ENCODE measurements at regions not wholly inside any gene's neighbourhood (a gene's known extent, or its start where the extent isn't known, plus 50 kb on each side); places are given as distances from the start of the nearest gene placed in this dataset.

- no peak for TF ChIP-seq CTCF (conservative IDR thresholded peaks at IDR 0.05)
- Histone ChIP-seq H3K23me2 (ENCODE audit: insufficient read length, low read depth, low read length, poor library complexity, severe bottlenecking) (no peaks in the 10 kb centered on the region), H3K79me2 (ENCODE audit: insufficient read depth, low read length) (no peaks in the 10 kb centered on the region), H3K56ac (ENCODE audit: insufficient read length, low read depth, low read length) (no peak overlapping the region), H3K9ac (ENCODE audit: extremely low read depth, insufficient read length, low read length) (no peak overlapping the region), H2BK5ac (ENCODE audit: insufficient read length, low read length) (no peak overlapping the region), H4K8ac (replicated peaks; ENCODE audit: insufficient read length, low read depth, low read length) (no peak overlapping the region), H3K27me3 (ENCODE audit: insufficient read depth, low read length) (no peaks in the 10 kb centered on the region), H2AK5ac (ENCODE audit: insufficient read length, low read length) (no peak overlapping the region), H2BK20ac (ENCODE audit: low read depth, low read length, poor library complexity, severe bottlenecking) (no peak overlapping the region), H2BK12ac (ENCODE audit: insufficient read length, low read depth, low read length) (no peak overlapping the region), H3K27ac (ENCODE audit: insufficient read length, low read depth, low read length) (no peak overlapping the region), H3K18ac (ENCODE audit: insufficient read length, low read depth, low read length) (no peak overlapping the region), H2BK15ac (ENCODE audit: low read depth, low read length) (no peak overlapping the region), H3K4ac (ENCODE audit: low read depth, low read length) (no peak overlapping the region), H3K4me1 (ENCODE audit: insufficient read depth, low read length) (no peaks in the 10 kb centered on the region), H2BK120ac (ENCODE audit: low read depth, low read length, poor library complexity, severe bottlenecking) (no peak overlapping the region), H3K79me1 (ENCODE audit: insufficient read depth, low read depth, low read length, poor library complexity, severe bottlenecking) (no peaks in the 10 kb centered on the region), H3K14ac (ENCODE audit: insufficient read depth, low read length) (no peak overlapping the region), H4K91ac (ENCODE audit: insufficient read length, low read depth, low read length) (no peak overlapping the region), H3K9me3 (ENCODE audit: control insufficient read depth, low read depth, low read length) (peaks cover 24% of the 10 kb centered on the region), H3T11ph (ENCODE audit: low read length) (no peak overlapping the region), H2AFZ (ENCODE audit: low read length) (no peak overlapping the region), H4K20me1 (ENCODE audit: control insufficient read depth, insufficient read depth, insufficient read length) (no peaks in the 10 kb centered on the region), H3K4me2 (ENCODE audit: insufficient read depth, insufficient read length, low read length) (no peak overlapping the region), H4K5ac (ENCODE audit: insufficient read length, low read depth, low read length) (no peak overlapping the region), H3K23ac (ENCODE audit: insufficient read length, low read depth, low read length) (no peak overlapping the region)
- peaks cover 67 to 68% of the 10 kb centered on the region in 2 experiments for H3K9me3 Mint-ChIP-seq
- H3K4me3 Mint-ChIP-seq = no peak overlapping the region
- WGBS (ENCODE audit: extremely low coverage, insufficient read length, low lambda C conversion rate) = no CpG with 5 or more reads among the region's 5 CpGs
- H3K27me3 Mint-ChIP-seq (ENCODE audit: low read depth) = no peaks in the 10 kb centered on the region; the same call in none of the 2 replicates
- DNase-seq = no peak
- 0 out of 4 replicates have a peak, but pooled peaks cover 0 to 4% of the 10 kb centered on the region in 2 experiments for H3K4me1 Mint-ChIP-seq
- H3K27ac Mint-ChIP-seq = no peak overlapping the region
- H3K36me3 Mint-ChIP-seq (ENCODE audit: insufficient read depth in 1 of 3, low read depth in 3 of 3) = peaks cover 0 to 2% (median 0%) of the 10 kb centered on the region in 3 experiments; a peak in 4 of 7 replicates
These were observed 165.1 kb downstream of the VSIG4 start for GRCh38 chrX:65874765-65875164.
